IMR-90 (cell line): ENCODE measurements at regions not wholly inside any gene's neighbourhood (a gene's known extent, or its start where the extent isn't known, plus 50 kb on each side); places are given as distances from the start of the nearest gene placed in this dataset.

Experiments
- ATAC-seq: fragments of 200-7000 bp; cut with Tn5 transposase; 2 replicates; pipeline ENCODE4 v1.9.1; 2020; ENCODE audit warnings: low read depth, mild to moderate bottlenecking, moderate library complexity
- BruUV-seq: library from RNA; stranded (reverse); fragments of 400-500 nt; replicated peaks from 2 replicates; lab custom pipeline; 2021; lab: Mats Ljungman, UMichigan
- CTCF ChIA-PET: fragments of 300-600 bp; formaldehyde crosslinking; extraction: SDS; loops from one replicate; lab custom pipeline; 2021; ENCODE audit warnings: antibody characterized with exemption; lab: Yijun Ruan, JAX
- POLR2A ChIA-PET: fragments of 300-600 bp; sonication (Branson Sonifier 250); formaldehyde crosslinking; loops from one replicate; lab custom pipeline; 2022; ENCODE audit warnings: antibody characterized with exemption; ENCODE audit not compliant: unreplicated experiment; lab: Charles Lee
- DNase-seq: peaks from one replicate; pipeline ENCODE4 v3.0.0; 2013
- H2AFZ ChIP-seq: replicated peaks from 2 replicates; pipeline ENCODE3; 2013; ENCODE audit warnings: low read length, mild to moderate bottlenecking; ENCODE audit not compliant: poor library complexity
- H2AK5ac ChIP-seq: 2 replicates; pipeline ENCODE4 v1.6.1; 2013; ENCODE audit warnings: low read depth, low read length, inconsistent platforms
- H2AK9ac ChIP-seq: replicated peaks from 2 replicates; pipeline ENCODE3; 2013; ENCODE audit warnings: mild to moderate bottlenecking, low read depth, low read length, moderate library complexity; ENCODE audit not compliant: poor library complexity
- H2BK120ac ChIP-seq: 2 replicates; pipeline ENCODE4 v1.6.1; 2013; ENCODE audit warnings: low read depth, low read length, inconsistent platforms
- H2BK15ac ChIP-seq: 3 replicates; pipeline ENCODE4 v1.6.1; 2013; ENCODE audit warnings: low read depth, low read length, inconsistent platforms
- H2BK20ac ChIP-seq: 2 replicates; pipeline ENCODE4 v1.6.1; 2013; ENCODE audit warnings: low read depth, mild to moderate bottlenecking, inconsistent platforms, low read length, moderate library complexity
- H2BK5ac ChIP-seq: 2 replicates; pipeline ENCODE4 v1.6.1; 2013; ENCODE audit warnings: mild to moderate bottlenecking, low read depth, low read length, inconsistent platforms; ENCODE audit not compliant: poor library complexity, severe bottlenecking
- H3K14ac ChIP-seq: replicated peaks from 2 replicates; pipeline ENCODE4 v1.6.1; 2013; ENCODE audit warnings: low read depth, low read length, inconsistent platforms
- H3K18ac ChIP-seq: 2 replicates; pipeline ENCODE4 v1.6.1; 2013; ENCODE audit warnings: low read depth, low read length, control low read depth
- H3K23ac ChIP-seq: 2 replicates; pipeline ENCODE4 v1.6.1; 2013; ENCODE audit warnings: low read depth, low read length, inconsistent platforms
- H3K27ac ChIP-seq: 2 replicates; pipeline ENCODE4 v1.5.1; 2013; ENCODE audit warnings: mild to moderate bottlenecking, control low read depth, low read length; ENCODE audit not compliant: insufficient read depth
- H3K27me3 ChIP-seq: 2 replicates; pipeline ENCODE4 v1.6.1; 2013; ENCODE audit warnings: low read length; ENCODE audit not compliant: control insufficient read depth, insufficient read depth
- H3K36me3 ChIP-seq: 2 replicates; pipeline ENCODE4 v1.6.1; 2013; ENCODE audit warnings: low read length, mixed read lengths; ENCODE audit not compliant: control insufficient read depth, insufficient read depth
- H3K4ac ChIP-seq: 2 replicates; pipeline ENCODE4 v1.6.1; 2013; ENCODE audit warnings: low read depth, low read length, inconsistent platforms
- H3K4me1 ChIP-seq: 2 replicates; pipeline ENCODE4 v1.6.1; 2013; ENCODE audit warnings: low read length, mixed read lengths; ENCODE audit not compliant: control insufficient read depth, insufficient read depth
- H3K4me2 ChIP-seq: 2 replicates; pipeline ENCODE4 v1.6.1; 2013; ENCODE audit warnings: low read depth, mild to moderate bottlenecking, control low read depth, low read length, moderate library complexity
- H3K4me3 ChIP-seq: 2 replicates; pipeline ENCODE4 v1.5.1; 2013; ENCODE audit warnings: low read depth, mild to moderate bottlenecking, control low read depth, low read length, moderate library complexity; ENCODE audit not compliant: insufficient read depth
- H3K56ac ChIP-seq: 2 replicates; pipeline ENCODE4 v1.6.1; 2013; ENCODE audit warnings: low read length, inconsistent platforms; ENCODE audit not compliant: insufficient read depth; ENCODE audit errors: extremely low read depth
- H3K79me1 ChIP-seq, 2 experiments: 2 replicates each; pipeline ENCODE4 v1.6.1; 2013; ENCODE audit warnings: low read length in 2 of 2, inconsistent platforms in 1 of 2, low read depth in 1 of 2
- H3K9ac ChIP-seq: 2 replicates; pipeline ENCODE4 v1.6.1; 2013; ENCODE audit warnings: low read depth, low read length, control low read depth
- H3K9me1 ChIP-seq: 2 replicates; pipeline ENCODE4 v1.6.1; 2013; ENCODE audit warnings: low read length, inconsistent platforms; ENCODE audit not compliant: insufficient read depth
- H3K9me3 ChIP-seq: 2 replicates; pipeline ENCODE4 v1.6.1; 2013; ENCODE audit warnings: low read length; ENCODE audit not compliant: control insufficient read depth, insufficient read depth
- H4K20me1 ChIP-seq: 2 replicates; pipeline ENCODE4 v1.6.1; 2013; ENCODE audit warnings: low read length, inconsistent platforms; ENCODE audit not compliant: insufficient read depth
- H4K5ac ChIP-seq: 2 replicates; pipeline ENCODE4 v1.6.1; 2013; ENCODE audit warnings: mild to moderate bottlenecking, low read depth, low read length, control low read depth
- H4K8ac ChIP-seq, 2 experiments: 2 replicates each; pipeline ENCODE4 v1.6.1; 2013; ENCODE audit warnings: low read depth in 2 of 2, low read length in 2 of 2, control low read depth in 1 of 2, inconsistent platforms in 1 of 2
- H4K91ac ChIP-seq: 2 replicates; pipeline ENCODE4 v1.6.1; 2013; ENCODE audit warnings: low read depth, low read length, inconsistent platforms; ENCODE audit not compliant: insufficient read depth
- BHLHE40 ChIP-seq: fragments of 150-350 bp; IDR thresholded peaks from 2 replicates; pipeline ENCODE4 v1.6.1; 2016; ENCODE audit warnings: mild to moderate bottlenecking, low read depth, low read length
- CEBPB ChIP-seq: IDR thresholded peaks from 2 replicates; pipeline ENCODE4 v1.6.1; 2012; ENCODE audit warnings: low read depth, low read length, improper control_type of control experiment
- CHD1 ChIP-seq: IDR thresholded peaks from 2 replicates; pipeline ENCODE4 v1.6.1; 2012; ENCODE audit warnings: low read depth, low read length, improper control_type of control experiment
- ELK1 ChIP-seq: fragments of 150-350 bp; IDR thresholded peaks from 2 replicates; pipeline ENCODE4 v1.6.1; 2016; ENCODE audit warnings: low read depth, mild to moderate bottlenecking, low read length, moderate library complexity, borderline replicate concordance
- MAZ ChIP-seq: IDR thresholded peaks from 2 replicates; pipeline ENCODE4 v1.6.1; 2012; ENCODE audit warnings: low read depth, mild to moderate bottlenecking, low read length, improper control_type of control experiment, moderate library complexity, borderline replicate concordance
- MXI1 ChIP-seq: IDR thresholded peaks from 2 replicates; pipeline ENCODE4 v1.6.1; 2012; ENCODE audit warnings: low read depth, mild to moderate bottlenecking, low read length, moderate library complexity, borderline replicate concordance
- POLR2A ChIP-seq: IDR thresholded peaks from 2 replicates; pipeline ENCODE4 v1.6.1; 2012; ENCODE audit warnings: mild to moderate bottlenecking, low read depth, low read length
- RAD21 ChIP-seq: IDR thresholded peaks from 2 replicates; pipeline ENCODE4 v1.6.1; 2012; ENCODE audit warnings: low read length, improper control_type of control experiment
- SMC3 ChIP-seq: fragments of 150-350 bp; IDR thresholded peaks from 2 replicates; pipeline ENCODE4 v1.6.1; 2016; ENCODE audit warnings: low read depth, mild to moderate bottlenecking, antibody characterized with exemption, low read length, moderate library complexity
- USF2 ChIP-seq: fragments of 150-350 bp; IDR thresholded peaks from 2 replicates; pipeline ENCODE4 v1.6.1; 2017; ENCODE audit warnings: mild to moderate bottlenecking, antibody characterized with exemption, low read length, low read depth
- WGBS, 2 experiments: methylation state at CpG; one replicate each; pipeline versions ENCODE4 v1.1.5 to v1.1.7; 2013; ENCODE audit warnings: missing lambda C conversion rate in 2 of 2; ENCODE audit not compliant: insufficient read length in 1 of 2; ENCODE audit errors: extremely low coverage in 2 of 2; 5-methylcytosine and 5-hydroxymethylcytosine counted together
- dilution Hi-C: fragments of 300-500 bp; cut with HindIII; formaldehyde crosslinking; loops from one replicate; pipeline ENCODE4 v1.14.3; 2018; ENCODE audit warnings: low sequenced_read_pairs; ENCODE audit not compliant: unreplicated experiment
- in situ Hi-C: fragments of 300-500 bp; cut with MboI; formaldehyde crosslinking; loops from 3 replicates; pipeline ENCODE4 v1.14.3; 2019; ENCODE audit warnings: low sequenced_read_pairs, inconsistent platforms, mixed read lengths
- intact Hi-C: fragments of 100-400 bp; cut with micrococcal nuclease; formaldehyde crosslinking; loops from 2 replicates; pipeline ENCODE4 v1.10.0; 2022

- Histone ChIP-seq H3K4ac (no peak overlapping the region), H3K36me3 (no peaks in the 10 kb centered on the region), H4K20me1 (no peaks in the 10 kb centered on the region), H2AK9ac (no peak overlapping the region), H3K9ac (no peak overlapping the region), H2BK20ac (no peak overlapping the region), H2BK5ac (no peak overlapping the region), H4K5ac (no peak overlapping the region), H2AFZ (no peak overlapping the region), H2BK120ac (no peak overlapping the region), H3K23ac (no peak overlapping the region), H3K4me1 (no peaks in the 10 kb centered on the region; the same call in 1 of the 2 replicates), H4K91ac (no peak overlapping the region), H3K14ac (no peak overlapping the region), H2BK15ac (no peak overlapping the region), H3K18ac (no peak overlapping the region), H3K27ac (no peak overlapping the region), H3K79me1 (no peaks in the 10 kb centered on the region), H3K4me2 (no peak overlapping the region), H2AK5ac (no peak overlapping the region), H3K9me3 (no peaks in the 10 kb centered on the region), H3K56ac (no peak overlapping the region), H3K9me1 (no peaks in the 10 kb centered on the region), H3K27me3 (no peaks in the 10 kb centered on the region), H3K4me3 (no peak overlapping the region), H4K8ac (no peak overlapping the region)
- 80% methylated on average over 1 of the region's 2 CpGs; no CpG with 5 or more reads in 1 of the 2 experiments for WGBS, 2 experiments
- CTCF ChIA-PET = no interaction called here
- no TSS peak for BruUV-seq
- dilution Hi-C loops = no loop called here
- intact Hi-C loops = no loop called here
- DNase-seq (no peak), ATAC-seq (no peak)
- POLR2A ChIA-PET = no interaction called here
- in situ Hi-C loops = no loop called here
- no peak for TF ChIP-seq ELK1
- no peak for TF ChIP-seq SMC3
- TF ChIP-seq CHD1 = no peak
- no peak for TF ChIP-seq RAD21
- no peak for TF ChIP-seq USF2
- TF ChIP-seq POLR2A = no peak
- TF ChIP-seq MAZ = no peak
- TF ChIP-seq MXI1 = no peak
- TF ChIP-seq CEBPB = no peak
- TF ChIP-seq BHLHE40 = no peak
Measured at GRCh38 chr5:67576112-67576511, 379.5 kb upstream of the CD180 start.
